HG02981 (cell line): ENCODE measurements at regions not wholly inside any gene's neighbourhood (a gene's known extent, or its start where the extent isn't known, plus 50 kb on each side); places are given as distances from the start of the nearest gene placed in this dataset.
"Not testable (repeated sequence)": the region's sequence is repeated elsewhere in the genome, so short reads cannot be mapped to it uniquely, and the experiment has no call there.

Source experiments
- ATAC-seq: cut with Tn5 transposase; IDR thresholded peaks from one replicate; pipeline ENCODE4 v1.9.1; 2021; ENCODE audit warnings: mild to moderate bottlenecking, moderate library complexity; ENCODE audit not compliant: unreplicated experiment

DNA sequence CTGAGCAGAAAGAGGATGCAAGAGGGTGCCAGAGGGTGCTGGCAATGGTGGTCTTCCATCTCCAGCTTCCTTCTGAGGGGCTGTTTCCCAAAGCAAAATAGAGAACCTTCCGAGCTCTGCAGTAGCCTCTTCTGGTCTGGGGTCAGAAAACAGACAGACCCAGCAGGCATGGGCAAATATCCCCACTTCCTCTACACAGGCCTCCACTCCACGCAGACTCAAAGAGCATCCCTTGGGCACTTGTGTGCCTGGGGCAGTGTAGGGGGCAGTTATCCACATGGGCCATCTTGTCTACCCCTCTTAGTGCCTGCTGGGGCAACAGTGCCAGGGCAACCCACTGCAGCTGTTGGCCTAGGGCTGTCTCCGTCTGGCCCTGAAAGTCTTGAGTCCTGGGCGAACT, 231.9 kb downstream of the TTC8 start:
- ATAC-seq, result no peak

DNA sequence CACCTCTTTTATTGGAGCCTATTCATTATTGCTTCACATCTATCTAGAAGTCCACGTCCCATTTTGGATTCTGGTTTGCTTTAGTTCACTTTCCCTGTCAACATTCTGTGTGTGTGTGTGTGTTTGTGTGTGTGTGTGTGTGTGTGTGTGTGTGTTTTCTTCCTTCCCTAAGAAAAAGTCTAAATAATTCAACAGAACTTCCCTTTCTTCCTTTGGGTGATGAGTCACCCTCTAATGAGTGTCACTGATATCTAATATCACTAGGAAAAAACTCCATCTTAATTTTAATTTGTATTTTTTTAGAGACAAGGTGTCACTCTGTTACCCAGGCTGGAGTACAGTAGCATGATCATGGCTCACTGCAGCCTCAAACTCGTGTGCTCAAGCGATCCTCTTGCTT, 234.2 kb downstream of the TTC8 start:
- ATAC-seq, result no peak

DNA sequence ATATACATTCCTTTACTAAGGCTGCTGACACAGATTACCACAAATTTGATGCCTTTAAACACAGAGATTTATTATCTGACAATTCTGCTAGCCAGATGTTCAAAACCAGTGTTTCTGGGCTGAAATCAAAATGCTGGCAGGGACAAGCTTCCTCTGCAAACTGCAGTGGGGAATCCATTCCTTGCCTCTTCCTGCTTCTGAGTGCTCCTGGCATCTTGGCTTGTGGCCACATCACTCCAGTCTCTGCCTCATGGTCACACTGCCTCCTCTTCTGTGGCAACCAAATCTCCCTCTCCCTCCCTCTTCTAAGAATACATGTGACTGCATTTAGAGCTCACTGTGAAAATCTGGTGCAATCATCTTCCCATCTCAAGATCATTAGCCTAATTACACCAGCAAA, 235.7 kb downstream of the TTC8 start:
- no peak for ATAC-seq

DNA sequence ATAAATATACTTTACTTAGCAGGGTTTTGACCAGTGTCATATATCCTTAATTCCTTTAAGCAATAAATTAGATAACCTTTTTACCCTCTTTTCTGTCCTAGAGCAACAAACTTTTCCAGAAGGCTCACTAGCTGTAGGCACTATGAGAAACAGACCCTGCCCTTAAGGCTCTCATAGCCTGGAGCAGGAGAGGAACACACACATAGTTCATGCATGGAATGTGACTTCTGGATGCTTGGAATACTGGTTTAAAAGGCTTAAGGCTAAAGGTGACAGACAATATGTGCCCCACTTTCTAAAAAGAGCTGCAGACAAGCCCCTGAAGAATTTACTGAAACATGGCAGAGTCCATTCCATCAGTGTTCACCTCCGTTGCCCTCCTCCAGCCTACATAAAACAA, 237.2 kb downstream of the TTC8 start:
- no peak for ATAC-seq

DNA sequence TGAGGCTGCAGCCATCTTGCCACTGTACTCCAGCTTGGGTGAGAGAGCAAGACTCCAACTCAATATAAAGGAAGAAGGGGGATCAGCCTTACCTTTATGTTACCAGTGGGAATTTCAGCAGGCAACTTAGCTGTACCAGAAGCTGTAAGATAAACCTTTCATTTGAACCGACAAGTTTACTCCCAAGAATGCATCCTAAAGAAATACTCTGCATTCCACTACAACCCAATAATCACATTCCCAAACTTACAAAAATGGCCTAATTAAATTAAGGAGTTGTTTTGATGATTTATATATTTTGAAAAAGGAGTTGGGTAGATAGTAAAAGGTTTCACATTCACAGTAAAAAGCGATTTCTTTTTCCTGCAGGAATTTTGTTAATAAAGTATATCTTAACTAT, 241.4 kb downstream of the TTC8 start:
- ATAC-seq, result no peak

DNA sequence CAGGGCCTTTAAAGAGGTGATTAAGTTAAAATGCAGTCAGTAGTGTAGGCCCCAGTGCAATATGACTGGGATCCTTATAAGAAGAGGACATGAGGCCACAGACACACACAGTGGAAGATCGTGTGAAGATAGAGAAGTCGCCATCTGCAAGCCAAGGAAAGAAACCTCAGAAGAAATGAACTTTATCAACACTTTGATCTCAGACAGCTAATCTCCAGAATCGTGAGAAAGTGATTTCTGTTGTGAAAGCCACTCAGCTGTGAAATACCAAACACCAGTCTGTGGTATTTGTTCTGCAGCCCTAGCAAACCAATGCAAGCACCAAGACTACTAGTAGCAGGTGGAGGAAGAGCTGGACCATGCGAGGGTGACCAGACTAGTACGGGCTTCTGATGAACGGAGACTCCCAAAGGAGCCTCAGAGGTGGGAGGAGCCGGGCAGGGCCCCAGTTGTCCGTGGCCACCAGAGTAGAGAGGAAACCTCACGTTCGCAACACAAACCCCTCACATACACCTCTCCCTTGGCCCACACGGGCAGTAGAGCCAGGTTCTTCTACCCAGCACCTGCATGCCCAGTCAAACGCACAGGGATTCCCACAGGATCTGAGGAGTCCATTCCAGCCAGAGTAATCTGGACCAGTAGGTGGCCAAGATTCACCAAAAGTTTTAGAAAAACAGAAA, 243.0 kb downstream of the TTC8 start:
- ATAC-seq, result no peak

DNA sequence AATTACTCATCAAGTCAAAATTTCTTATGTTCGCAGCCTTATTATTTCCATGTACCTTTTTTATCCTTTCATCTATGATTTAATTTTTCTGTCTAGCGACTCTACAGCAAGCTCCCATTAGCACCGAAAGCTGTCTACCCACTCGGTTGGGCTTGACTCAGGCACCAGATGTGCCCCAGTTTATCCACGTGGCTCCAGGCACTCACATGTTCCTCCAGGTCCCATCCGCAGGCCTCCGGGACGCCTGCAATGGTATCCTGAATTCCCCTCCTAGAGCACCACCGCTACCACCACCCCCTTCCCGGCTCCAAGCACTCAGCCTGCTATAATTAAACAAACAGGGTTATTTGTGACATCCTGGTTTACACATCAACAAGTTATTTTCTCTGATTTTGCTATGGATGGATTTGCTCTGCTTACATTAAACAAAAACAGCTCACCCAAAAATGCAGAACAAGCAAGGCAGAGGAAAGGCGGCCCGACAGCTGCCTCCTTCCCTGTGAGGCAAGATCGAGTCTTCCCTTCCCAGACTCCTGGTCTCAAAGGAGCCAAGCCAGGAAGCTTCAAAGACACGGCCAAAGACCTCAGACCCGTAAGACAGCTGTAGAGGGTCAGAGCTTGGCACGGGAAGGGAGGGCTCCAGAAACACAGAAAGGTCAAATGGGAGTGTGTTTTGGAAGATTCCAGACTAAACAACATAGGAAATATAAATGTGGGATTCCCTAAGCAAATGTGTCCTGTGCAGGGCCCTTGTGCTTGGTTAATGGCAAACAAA, 253.8 kb downstream of the TTC8 start:
- ATAC-seq, result no peak

DNA sequence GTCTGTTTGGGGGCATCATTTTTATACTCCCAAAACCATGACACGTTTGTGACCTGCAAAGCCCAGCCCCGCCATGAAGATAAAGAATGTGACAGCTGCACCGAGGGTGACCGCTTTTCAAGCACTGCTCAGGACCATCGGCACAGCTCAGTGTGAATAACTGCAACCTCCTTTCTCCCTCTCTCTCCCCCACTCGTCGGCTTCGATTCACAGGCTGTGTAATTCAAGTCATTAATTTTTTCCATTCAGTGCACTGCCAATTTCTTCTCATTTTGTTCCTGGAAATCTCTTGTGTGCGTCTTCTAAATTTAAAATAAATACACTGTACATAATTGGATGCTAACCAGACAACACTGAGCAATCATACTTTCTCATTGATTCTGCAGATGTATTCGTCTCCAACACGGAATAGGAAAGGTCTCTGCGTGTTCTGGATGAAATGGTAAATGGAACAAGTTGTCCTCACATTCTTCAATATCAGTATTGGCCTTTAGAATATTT, 260.8 kb downstream of the TTC8 start:
- ATAC-seq, result no peak

DNA sequence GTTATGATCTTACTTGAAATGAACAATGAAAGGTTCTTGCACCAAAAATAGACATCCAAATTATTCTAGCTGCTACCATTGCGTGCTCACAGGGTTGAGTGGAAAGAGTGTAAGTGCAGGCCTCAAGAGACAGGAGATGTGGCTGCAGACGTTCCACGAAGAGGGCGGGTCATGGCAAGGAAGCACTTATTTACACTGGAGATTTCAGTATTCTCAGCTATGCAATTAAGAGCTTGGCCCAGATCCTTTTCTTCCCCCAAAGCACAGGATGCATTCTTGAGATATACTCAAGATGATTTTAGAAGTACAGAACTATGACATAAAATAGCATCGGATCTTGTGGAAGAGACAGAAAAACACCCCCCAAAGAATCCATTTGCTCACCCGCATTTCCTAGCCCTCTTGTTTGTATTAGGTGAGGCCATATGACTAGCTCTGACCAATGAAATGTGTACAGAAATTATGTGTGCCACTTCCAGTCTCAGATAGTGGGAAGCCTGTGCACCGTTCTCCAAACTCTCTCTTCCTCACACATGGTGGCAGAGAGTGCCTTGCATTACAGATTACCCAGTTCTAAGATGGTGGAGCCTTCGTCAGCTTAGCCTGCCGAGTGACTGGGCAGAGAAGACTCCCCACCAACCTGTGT, 261.4 kb downstream of the TTC8 start:
- no peak for ATAC-seq

DNA sequence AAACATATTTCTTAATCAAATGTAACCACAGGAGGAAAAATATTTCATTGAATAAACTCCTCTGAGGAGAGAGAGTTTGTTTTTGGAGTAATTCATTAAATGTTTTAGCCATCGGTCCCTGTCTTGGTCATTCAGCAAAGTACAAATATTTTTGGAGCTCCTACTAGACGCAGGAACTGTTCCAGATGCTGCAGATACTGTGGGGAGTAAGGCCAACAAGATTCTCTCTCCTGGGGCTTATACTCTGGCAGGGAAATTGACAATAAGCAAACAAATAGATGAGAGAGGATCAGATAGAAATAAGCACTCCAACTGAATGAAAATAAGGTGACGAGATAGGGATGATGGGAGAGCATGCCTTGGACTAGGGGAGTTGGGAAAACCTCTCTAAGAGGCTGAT, 264.1 kb downstream of the TTC8 start:
- no peak for ATAC-seq

DNA sequence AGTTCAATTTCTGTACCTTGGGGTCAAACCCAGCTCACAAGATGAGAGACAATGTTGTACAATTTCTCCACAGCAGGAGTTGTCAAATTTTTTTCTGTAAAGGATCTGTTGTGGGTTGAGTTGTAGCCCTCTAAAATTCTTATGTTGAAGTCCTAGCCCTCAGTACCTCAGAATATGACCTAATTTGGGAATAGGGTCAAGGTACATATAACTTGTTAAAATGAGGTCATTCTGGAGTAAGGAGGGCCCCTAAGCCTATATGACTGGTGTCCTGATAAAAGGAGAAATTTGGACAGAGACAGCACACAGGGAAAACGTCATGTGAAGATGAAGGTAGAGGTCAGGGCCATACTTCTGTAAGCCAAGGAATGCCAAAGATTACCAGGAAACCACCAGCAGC, 264.9 kb downstream of the TTC8 start:
- ATAC-seq, result no peak

DNA sequence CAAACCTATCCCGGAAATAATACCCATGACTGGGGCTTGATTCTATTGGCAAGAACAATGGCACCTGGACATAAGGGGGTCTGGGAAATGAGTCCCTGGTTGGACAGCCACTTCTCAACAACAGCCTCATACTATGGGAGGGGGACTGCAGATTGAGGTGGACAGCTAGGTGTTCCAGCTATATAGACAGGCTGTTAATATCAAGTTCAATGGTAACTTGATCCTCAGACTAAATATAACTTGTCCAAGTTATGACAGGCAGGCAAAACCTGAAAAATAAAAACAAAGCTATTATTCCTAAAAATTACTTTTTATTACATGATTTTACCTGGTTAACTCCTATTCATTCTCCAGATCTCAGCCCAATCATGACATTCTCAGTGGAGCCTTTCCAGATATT, 267.3 kb downstream of the TTC8 start:
- no peak for ATAC-seq

DNA sequence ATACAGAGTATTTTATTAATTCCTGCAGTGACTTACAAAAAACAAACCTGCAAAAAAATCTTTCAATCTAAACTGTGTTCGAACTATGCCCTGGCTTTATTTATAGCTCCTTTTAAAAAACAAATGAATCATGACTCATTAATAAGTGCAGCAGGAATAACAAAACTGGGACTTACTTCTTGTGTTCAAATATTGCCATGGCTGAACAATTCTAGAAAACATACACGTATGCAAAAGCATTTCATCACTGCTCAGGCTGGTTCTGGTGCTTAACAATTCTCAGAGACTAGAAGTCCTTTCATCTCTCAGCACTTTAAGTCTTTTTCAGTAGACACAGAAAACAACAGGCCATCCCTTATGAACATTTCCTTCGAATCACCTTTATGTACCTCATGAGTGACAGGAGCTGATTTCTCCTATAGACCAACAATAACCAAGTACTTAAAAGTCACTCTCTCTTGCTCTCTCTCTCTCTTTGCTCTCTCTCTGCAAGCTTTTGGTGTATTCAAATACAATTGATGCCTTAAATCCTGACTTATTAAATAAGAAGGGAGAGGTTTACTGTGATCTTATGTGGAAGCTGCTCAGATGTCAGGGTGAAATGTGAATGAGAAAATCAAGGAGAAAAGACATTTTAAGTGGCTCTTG, 268.8 kb downstream of the TTC8 start:
- no peak for ATAC-seq

DNA sequence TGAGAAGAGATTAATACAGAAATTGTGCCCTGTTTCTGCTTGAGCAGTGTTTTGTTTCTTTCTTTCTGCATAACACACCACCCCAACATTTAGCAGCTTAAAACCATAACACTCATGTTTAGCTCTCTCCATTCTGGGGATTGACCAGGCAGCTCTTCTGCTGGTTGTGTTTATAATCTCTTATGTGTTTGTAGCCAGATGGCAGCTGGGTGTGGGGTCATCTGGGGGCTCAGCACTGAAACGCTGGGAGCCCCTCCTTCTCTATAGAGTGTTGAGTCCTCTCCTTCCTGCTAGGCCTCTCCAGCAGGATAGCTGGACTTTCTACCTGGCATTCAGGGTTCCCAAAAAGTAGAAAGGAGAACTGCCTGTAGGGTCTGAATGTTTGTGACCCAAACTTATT, 270.6 kb downstream of the TTC8 start:
- ATAC-seq, result no peak

DNA sequence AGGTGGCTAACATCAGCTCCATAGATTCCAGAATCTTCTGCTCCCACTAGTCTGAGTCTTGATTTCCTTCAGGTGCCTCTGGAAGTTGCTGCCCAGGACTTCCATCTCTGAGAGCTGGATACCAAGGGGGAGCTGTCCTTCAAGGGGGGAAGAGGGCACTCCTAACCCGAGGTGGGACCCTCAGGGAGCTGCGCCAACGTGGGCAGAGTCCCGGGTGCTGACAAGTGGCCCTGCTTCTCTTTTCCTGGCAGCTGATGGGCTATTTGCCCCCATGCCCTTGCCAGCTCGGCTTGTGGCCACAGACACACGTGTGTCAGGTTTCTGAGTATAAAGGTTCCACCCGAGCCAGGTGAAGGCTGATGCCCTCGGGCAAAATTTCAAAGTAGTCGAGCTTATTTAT, 272.5 kb downstream of the TTC8 start:
- no peak for ATAC-seq

DNA sequence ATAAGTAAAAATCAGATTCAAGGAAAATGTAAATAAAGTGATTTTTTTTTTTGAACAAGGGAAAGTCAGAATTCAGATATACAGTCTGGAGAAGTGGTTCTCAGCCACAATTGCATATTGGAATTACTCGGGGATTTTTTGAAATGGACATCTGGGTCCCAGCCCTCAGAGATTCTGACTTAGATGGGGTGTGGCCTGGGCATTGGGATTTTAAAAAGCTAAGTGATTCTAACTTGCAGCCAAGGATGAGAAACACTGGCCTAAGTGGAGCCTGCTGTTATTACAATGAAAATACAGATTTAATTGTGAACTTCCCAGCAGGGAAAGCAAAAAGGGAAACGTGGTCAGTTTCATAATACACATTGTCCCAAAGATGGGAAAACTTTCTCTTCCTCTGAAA, 273.8 kb downstream of the TTC8 start:
- ATAC-seq, result no peak

DNA sequence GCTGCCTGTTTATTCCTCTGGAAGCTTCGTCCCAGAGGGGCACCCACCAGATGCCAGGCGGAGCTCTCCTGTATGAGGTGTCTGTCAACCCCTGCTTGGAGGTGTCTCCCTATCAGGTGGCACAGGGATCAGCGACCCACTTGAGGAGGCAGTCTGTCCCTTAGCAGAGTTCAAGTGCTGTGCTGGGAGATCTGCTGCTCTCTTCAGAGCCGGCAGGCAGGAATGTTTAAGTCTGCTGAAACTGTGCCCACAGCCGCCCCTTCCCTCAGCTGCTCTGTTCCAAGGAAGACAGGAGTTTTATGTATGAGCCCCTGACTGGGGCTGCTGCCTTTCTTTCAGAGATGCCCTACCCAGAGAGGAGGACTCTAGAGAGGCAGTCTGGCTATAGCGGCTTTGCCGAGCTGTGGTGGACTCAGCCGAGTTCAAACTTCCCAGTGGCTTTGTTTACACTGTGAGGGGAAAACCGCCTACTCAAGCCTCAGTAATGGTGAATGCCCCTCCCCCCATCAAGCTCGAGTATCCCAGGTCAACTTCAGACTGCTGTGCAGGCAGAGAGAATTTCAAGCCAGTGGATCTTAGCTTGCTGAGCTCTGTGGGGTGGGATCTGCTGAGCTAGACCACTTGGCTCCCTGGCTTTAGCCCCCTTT, 279.8 kb downstream of the TTC8 start:
- not testable (repeated sequence) for ATAC-seq

DNA sequence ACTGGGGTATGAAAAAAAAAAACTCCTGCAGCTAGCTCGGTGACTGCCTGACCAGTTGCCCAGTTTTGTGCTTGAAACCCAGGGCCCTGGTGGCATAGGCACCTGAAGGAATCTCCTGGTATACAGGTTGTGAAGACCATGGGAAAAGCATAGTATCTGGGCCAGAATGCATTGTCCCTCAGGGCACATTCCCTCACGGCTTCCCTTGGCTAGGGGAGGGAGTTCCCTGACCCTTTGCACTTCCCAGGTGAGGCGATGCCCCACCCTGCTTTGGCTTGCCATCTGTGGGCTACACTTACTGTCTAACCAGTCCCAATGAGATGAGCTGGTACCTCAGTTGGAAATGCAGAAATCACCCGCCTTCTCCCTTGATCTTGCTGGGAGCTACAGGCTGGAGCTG, 280.4 kb downstream of the TTC8 start:
- ATAC-seq, result not testable (repeated sequence)
